BLaER1 treated with 17β-estradiol and CSF1 and Interleukin-3, amounts not matched to agents 10 nM and 100 nM (cell line): ENCODE measurements at regions not wholly inside any gene's neighbourhood (a gene's known extent, or its start where the extent isn't known, plus 50 kb on each side); places are given as distances from the start of the nearest gene placed in this dataset.
"Not testable (repeated sequence)": the region's sequence is repeated elsewhere in the genome, so short reads cannot be mapped to it uniquely, and the experiment has no call there.

Experiments used
- H3K27ac ChIP-seq, 11 experiments: shearing (Covaris generic); formaldehyde crosslinking; 2 replicates each; pipeline ENCODE4 v1.8.1; 2022
- H3K27me3 ChIP-seq, 11 experiments: shearing (Covaris generic); formaldehyde crosslinking; 2 replicates each; pipeline ENCODE4 v1.8.1; 2022
- H3K36me3 ChIP-seq, 11 experiments: shearing (Covaris generic); formaldehyde crosslinking; 2 replicates each; pipeline ENCODE4 v1.8.1; 2022
- H3K4me1 ChIP-seq, 10 experiments: shearing (Covaris generic); formaldehyde crosslinking; 2 replicates each; pipeline ENCODE4 v1.8.1; 2022
- H3K4me2 ChIP-seq, 11 experiments: shearing (Covaris generic); formaldehyde crosslinking; 2 replicates each; pipeline ENCODE4 v1.8.1; 2022
- H3K4me3 ChIP-seq, 10 experiments: shearing (Covaris generic); formaldehyde crosslinking; 2 replicates each; pipeline ENCODE4 v1.8.1; 2022
- H3K9ac ChIP-seq, 11 experiments: shearing (Covaris generic); formaldehyde crosslinking; 2 replicates each; pipeline ENCODE4 v1.8.1; 2022
- H3K9me3 ChIP-seq, 11 experiments: shearing (Covaris generic); formaldehyde crosslinking; replicated peaks in 1 of 11; 2 replicates each; pipeline ENCODE4 v1.8.1; 2022
- H4K20me1 ChIP-seq, 11 experiments: shearing (Covaris generic); formaldehyde crosslinking; 2 replicates each; pipeline ENCODE4 v1.8.1; 2022
- Cebpa-rat ChIP-seq, 11 experiments: shearing (Covaris generic); IDR thresholded peaks; 2 replicates each; pipeline ENCODE4 v1.8.1; 2022

- no peaks in the 10 kb centered on the region for H3K27me3 ChIP-seq
- H3K9ac ChIP-seq: no peak overlapping the region
- H3K4me2 ChIP-seq: no peak overlapping the region
- no peaks in the 10 kb centered on the region for H3K36me3 ChIP-seq
- TF ChIP-seq Cebpa-rat (IDR thresholded peaks at IDR 0.05): no peak
- H3K4me3 ChIP-seq: no peak overlapping the region
- no peak overlapping the region for H3K27ac ChIP-seq
- H4K20me1 ChIP-seq: no peaks in the 10 kb centered on the region
- no peaks in the 10 kb centered on the region for H3K9me3 ChIP-seq
- peaks cover 0 to 19% (median 0%) of the 10 kb centered on the region in 10 experiments; a peak in 4 of 20 replicates for H3K4me1 ChIP-seq
Observed at GRCh38 chr1:187721216-187721615, 892.5 kb downstream of the PLA2G4A start.

GRCh38 chr1:187725216-187725615, 896.5 kb downstream of the PLA2G4A start:
- H3K9ac ChIP-seq: no peak overlapping the region
- no peaks in the 10 kb centered on the region for H4K20me1 ChIP-seq
- no peak overlapping the region for H3K4me3 ChIP-seq
- peaks cover 0 to 4% (median 0%) of the 10 kb centered on the region in 10 experiments; a peak in 1 of 20 replicates for H3K4me1 ChIP-seq
- H3K4me2 ChIP-seq: no peak overlapping the region
- no peaks in the 10 kb centered on the region for H3K27me3 ChIP-seq
- H3K9me3 ChIP-seq: no peaks in the 10 kb centered on the region
- no peak for TF ChIP-seq Cebpa-rat (IDR thresholded peaks at IDR 0.05)
- no peaks in the 10 kb centered on the region for H3K36me3 ChIP-seq
- H3K27ac ChIP-seq: no peak overlapping the region

DNA sequence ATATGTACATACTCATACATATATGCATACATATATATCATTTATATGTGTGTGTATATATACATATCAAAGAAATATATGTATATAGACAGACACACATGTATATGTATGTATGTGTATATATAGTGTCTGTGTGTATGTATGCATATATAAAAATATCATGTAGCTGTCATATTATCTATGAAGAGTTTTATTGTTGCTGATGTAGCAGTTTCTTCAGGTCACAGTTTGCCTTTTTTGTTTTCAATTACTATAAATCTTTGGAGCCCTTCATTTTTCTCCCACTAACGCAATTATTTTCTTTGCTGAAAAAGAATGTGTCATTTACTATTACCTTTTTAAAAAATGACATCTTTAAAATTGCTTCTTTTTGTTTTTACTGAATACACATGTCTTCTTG, 904.5 kb downstream of the PLA2G4A start:
- H3K9ac ChIP-seq: no peak overlapping the region
- no peaks in the 10 kb centered on the region for H3K4me1 ChIP-seq
- no peaks in the 10 kb centered on the region; a peak in 1 of 22 replicates for H3K9me3 ChIP-seq
- no peaks in the 10 kb centered on the region for H3K36me3 ChIP-seq
- no peak for TF ChIP-seq Cebpa-rat (IDR thresholded peaks at IDR 0.05)
- no peak overlapping the region for H3K4me2 ChIP-seq
- no peak overlapping the region for H3K4me3 ChIP-seq
- no peaks in the 10 kb centered on the region for H4K20me1 ChIP-seq
- no peak overlapping the region for H3K27ac ChIP-seq
- H3K27me3 ChIP-seq: no peaks in the 10 kb centered on the region

- Histone ChIP-seq H3K27me3 (no peaks in the 10 kb centered on the region), H3K27ac (no peak overlapping the region), H3K4me1 (no peaks in the 10 kb centered on the region), H3K9me3 (no peaks in the 10 kb centered on the region; a peak in 1 of 22 replicates), H3K4me3 (no peak overlapping the region), H3K36me3 (no peaks in the 10 kb centered on the region), H3K9ac (no peak overlapping the region), H4K20me1 (no peaks in the 10 kb centered on the region), H3K4me2 (no peak overlapping the region)
- no peak for TF ChIP-seq Cebpa-rat (IDR thresholded peaks at IDR 0.05)
Observed at GRCh38 chr1:187734427-187734826, 905.7 kb downstream of the PLA2G4A start.

DNA sequence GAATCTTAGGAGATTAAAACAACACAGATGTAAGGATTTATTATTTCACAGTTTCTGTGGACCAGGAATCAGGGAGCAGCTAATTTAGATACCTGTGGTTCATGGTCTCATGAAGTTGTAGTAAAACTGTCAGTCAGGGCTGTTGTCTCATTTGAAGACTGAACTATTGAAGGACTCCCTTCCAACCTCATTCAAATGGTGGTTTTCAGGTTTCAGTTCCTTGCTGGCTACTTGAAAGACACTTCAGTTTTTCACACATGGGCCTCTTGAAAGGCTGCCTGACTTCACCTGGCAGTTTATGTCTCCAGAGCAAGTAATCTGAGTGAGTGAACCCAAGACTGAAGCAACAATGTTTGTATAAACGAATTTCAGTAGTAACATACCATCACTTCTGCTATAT, 915.9 kb downstream of the PLA2G4A start:
- no peak overlapping the region for H3K9ac ChIP-seq
- TF ChIP-seq Cebpa-rat (IDR thresholded peaks at IDR 0.05): no peak
- H4K20me1 ChIP-seq: no peaks in the 10 kb centered on the region
- H3K4me2 ChIP-seq: no peak overlapping the region
- no peaks in the 10 kb centered on the region for H3K4me1 ChIP-seq
- no peaks in the 10 kb centered on the region for H3K36me3 ChIP-seq
- H3K27ac ChIP-seq: no peak overlapping the region
- H3K9me3 ChIP-seq: no peaks in the 10 kb centered on the region
- H3K27me3 ChIP-seq: no peaks in the 10 kb centered on the region
- no peak overlapping the region for H3K4me3 ChIP-seq

GRCh38 chr1:187755536-187755935, 926.8 kb downstream of the PLA2G4A start:
- Histone ChIP-seq H3K36me3 (no peaks in the 10 kb centered on the region), H3K4me2 (no peak overlapping the region), H3K27ac (no peak overlapping the region), H3K9ac (no peak overlapping the region), H4K20me1 (no peaks in the 10 kb centered on the region), H3K9me3 (no peaks in the 10 kb centered on the region), H3K4me1 (no peaks in the 10 kb centered on the region), H3K4me3 (no peak overlapping the region), H3K27me3 (no peaks in the 10 kb centered on the region)
- TF ChIP-seq Cebpa-rat (IDR thresholded peaks at IDR 0.05): no peak

GRCh38 chr1:187756684-187757083, 927.9 kb downstream of the PLA2G4A start:
- H3K4me1 ChIP-seq, H3K4me2 ChIP-seq, H3K9me3 ChIP-seq, H3K27ac ChIP-seq, H3K4me3 ChIP-seq, H3K9ac ChIP-seq, H3K36me3 ChIP-seq, H3K27me3 ChIP-seq, H4K20me1 ChIP-seq: not testable (repeated sequence)

DNA sequence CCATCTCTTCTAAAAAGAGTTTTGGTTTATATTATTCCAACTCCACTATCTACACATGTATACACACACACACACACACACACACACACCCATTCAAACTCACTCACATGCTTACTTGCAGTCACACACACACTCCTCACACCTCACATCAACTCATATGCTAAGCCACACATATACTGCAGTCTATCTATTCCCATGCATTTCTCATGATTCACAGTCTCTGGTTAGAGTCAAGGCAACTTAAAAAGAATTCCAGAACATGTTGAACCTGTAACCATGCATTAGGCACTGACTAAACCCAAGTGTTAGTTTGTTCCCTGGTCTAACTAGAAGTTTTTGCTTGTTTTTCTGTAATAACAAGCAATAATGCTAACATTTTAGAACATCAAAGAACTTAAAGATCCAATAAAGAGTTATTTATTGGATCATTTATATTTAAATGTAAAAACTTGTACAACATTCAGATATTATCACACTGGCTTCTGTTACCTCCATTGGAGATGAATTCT, 931.1 kb downstream of the PLA2G4A start:
- Histone ChIP-seq H3K4me2 (no peak overlapping the region), H3K4me3 (no peak overlapping the region), H3K4me1 (no peaks in the 10 kb centered on the region), H3K27ac (no peak overlapping the region), H3K36me3 (no peaks in the 10 kb centered on the region), H3K9ac (no peak overlapping the region), H3K27me3 (no peaks in the 10 kb centered on the region), H3K9me3 (peaks cover 0 to 6% (median 0%) of the 10 kb centered on the region in 11 experiments; a peak in 3 of 22 replicates), H4K20me1 (no peaks in the 10 kb centered on the region)
- no peak for TF ChIP-seq Cebpa-rat (IDR thresholded peaks at IDR 0.05)

DNA sequence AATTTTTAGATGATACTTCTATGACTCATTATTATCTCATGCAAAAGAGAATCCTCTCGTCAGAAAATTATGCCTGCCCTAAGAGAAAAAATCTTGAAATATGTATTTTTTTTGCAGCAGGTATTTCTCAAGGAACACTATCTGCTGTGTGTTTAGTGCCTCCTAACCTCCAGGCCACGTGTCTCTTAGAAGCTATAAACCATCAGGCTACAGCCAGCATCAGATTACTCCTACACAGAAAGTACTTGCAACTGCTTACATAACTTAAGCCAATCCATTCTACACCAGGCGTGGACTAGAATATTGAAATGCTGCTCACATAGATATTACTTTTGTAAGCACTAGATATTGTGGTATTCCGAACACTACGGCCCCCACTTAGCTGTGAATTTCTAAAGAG, 933.4 kb downstream of the PLA2G4A start:
- no peaks in the 10 kb centered on the region for H3K36me3 ChIP-seq

GRCh38 chr1:187763465-187763864, 934.7 kb downstream of the PLA2G4A start:
- peaks cover 0 to 6% (median 0%) of the 10 kb centered on the region in 11 experiments; a peak in 3 of 22 replicates for H3K9me3 ChIP-seq
- no peak for TF ChIP-seq Cebpa-rat (IDR thresholded peaks at IDR 0.05)
- no peak overlapping the region for H3K27ac ChIP-seq
- no peak overlapping the region for H3K4me3 ChIP-seq
- no peaks in the 10 kb centered on the region for H3K27me3 ChIP-seq
- H3K36me3 ChIP-seq: no peaks in the 10 kb centered on the region
- H3K9ac ChIP-seq: no peak overlapping the region
- no peaks in the 10 kb centered on the region for H4K20me1 ChIP-seq
- no peaks in the 10 kb centered on the region for H3K4me1 ChIP-seq
- no peak overlapping the region for H3K4me2 ChIP-seq

More for the DNA sequence above, 933.4 kb downstream of the PLA2G4A start:
- Histone ChIP-seq H3K9ac (no peak overlapping the region), H3K27me3 (no peaks in the 10 kb centered on the region), H3K9me3 (peaks cover 0 to 6% (median 0%) of the 10 kb centered on the region in 11 experiments; a peak in 3 of 22 replicates), H3K27ac (no peak overlapping the region), H3K4me3 (no peak overlapping the region), H3K4me1 (no peaks in the 10 kb centered on the region), H3K4me2 (no peak overlapping the region), H4K20me1 (no peaks in the 10 kb centered on the region)
- no peak for TF ChIP-seq Cebpa-rat (IDR thresholded peaks at IDR 0.05)
